ENCODE measurements at regions not wholly inside any gene's neighbourhood (a gene's known extent, or its start where the extent isn't known, plus 50 kb on each side); places are given as distances from the start of the nearest gene placed in this dataset.
"Not testable (repeated sequence)": the region's sequence is repeated elsewhere in the genome, so short reads cannot be mapped to it uniquely, and the experiment has no call there.

GRCh38 chrX:115357326-115358120 is 68.0 kb downstream of the LUZP4 start:
- H3K4me3 ChIP-seq (ENCODE audit: low read length) = no peak overlapping the region
- no peak for DNase-seq (ENCODE audit: low read depth)
- TF ChIP-seq CTCF (conservative IDR thresholded peaks at IDR 0.05; ENCODE audit: low read length) = no peak

- H3K4me3 ChIP-seq (ENCODE audit: low read length); DNase-seq (ENCODE audit: low read depth): not testable (repeated sequence)
Measured at GRCh38 chrX:115359508-115359907, 70.0 kb downstream of the LUZP4 start.

GRCh38 chrX:115360220-115360781 is 70.8 kb downstream of the LUZP4 start:
- no peak overlapping the region for H3K4me3 ChIP-seq (ENCODE audit: low read length)
- DNase-seq (ENCODE audit: low read depth) = no peak
- TF ChIP-seq CTCF (conservative IDR thresholded peaks at IDR 0.05; ENCODE audit: low read length) = no peak

- peak; percentile 31 for TF ChIP-seq CTCF (conservative IDR thresholded peaks at IDR 0.05; ENCODE audit: low read length)
- H3K4me3 ChIP-seq (ENCODE audit: low read length) = no peak overlapping the region
- DNase-seq (ENCODE audit: low read depth) = no peak
Measured at GRCh38 chrX:115362334-115363095, 73.0 kb downstream of the LUZP4 start.

GRCh38 chrX:115363372-115363771 is 73.9 kb downstream of the LUZP4 start:
- TF ChIP-seq CTCF (conservative IDR thresholded peaks at IDR 0.05; ENCODE audit: low read length) = no peak
- no peak overlapping the region for H3K4me3 ChIP-seq (ENCODE audit: low read length)
- DNase-seq (ENCODE audit: low read depth) = no peak

- H3K4me3 ChIP-seq (ENCODE audit: low read length) = no peak overlapping the region
- no peak for TF ChIP-seq CTCF (conservative IDR thresholded peaks at IDR 0.05; ENCODE audit: low read length)
- no peak for DNase-seq (ENCODE audit: low read depth)
Measured at GRCh38 chrX:115363897-115364296, 74.4 kb downstream of the LUZP4 start.

- TF ChIP-seq CTCF (conservative IDR thresholded peaks at IDR 0.05; ENCODE audit: low read length) = no peak
- no peak overlapping the region for H3K4me3 ChIP-seq (ENCODE audit: low read length)
- DNase-seq (ENCODE audit: low read depth) = no peak
Measured at GRCh38 chrX:115364670-115365069, 75.2 kb downstream of the LUZP4 start.

Measured in AG10803 (cell line).